Limb (tissue), 2 donors: ENCODE measurements at regions not wholly inside any gene's neighbourhood (a gene's known extent, or its start where the extent isn't known, plus 50 kb on each side); places are given as distances from the start of the nearest gene placed in this dataset.
"Not testable (repeated sequence)": the region's sequence is repeated elsewhere in the genome, so short reads cannot be mapped to it uniquely, and the experiment has no call there.

Source experiments
- DNase-seq, 2 donors: peaks; one replicate each; pipeline ENCODE4 v3.0.0-alpha.2; 2016; ENCODE audit errors: extremely low spot score in 2 of 2

DNA sequence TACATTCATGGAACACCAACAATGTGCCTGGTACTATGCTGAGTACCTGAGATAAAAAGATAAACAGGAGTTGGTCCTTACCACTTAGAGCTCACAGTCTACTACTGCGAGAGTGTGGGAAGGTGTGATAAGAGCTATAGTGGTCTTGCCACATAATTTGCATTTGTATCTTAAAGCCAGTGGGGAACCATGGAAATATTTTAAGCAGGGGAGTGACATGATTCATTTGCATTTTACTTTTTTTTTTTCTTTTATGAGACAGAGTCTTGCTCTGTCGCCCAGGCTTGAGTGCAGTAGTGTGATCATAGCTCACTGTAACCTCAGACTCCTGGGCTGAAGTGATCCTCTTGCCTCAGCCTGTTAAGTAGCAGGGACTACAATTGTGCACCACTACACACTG is 53.6 kb downstream of the SRGAP2 start:
- not testable (repeated sequence) for DNase-seq

DNA sequence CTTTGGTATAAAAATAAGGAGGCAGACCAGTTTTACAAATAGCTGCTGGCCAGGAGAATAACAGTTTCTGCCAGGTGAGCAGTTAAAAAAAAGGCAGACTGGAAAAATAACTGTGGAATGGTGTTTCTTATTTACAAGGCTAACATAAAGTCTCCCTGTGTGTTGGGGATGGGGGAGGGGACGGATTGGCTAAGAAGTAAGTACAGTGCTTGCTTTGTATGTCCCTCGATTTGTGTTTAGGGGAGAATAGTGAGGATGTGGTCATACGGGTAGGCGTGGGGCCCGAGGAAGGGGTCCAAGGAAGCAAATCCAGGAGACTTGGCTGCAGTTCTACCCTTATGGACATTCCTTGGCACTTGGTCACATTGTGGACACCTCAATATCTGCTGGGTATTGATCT is 58.1 kb downstream of the SRGAP2 start:
- not testable (repeated sequence) for DNase-seq

DNA sequence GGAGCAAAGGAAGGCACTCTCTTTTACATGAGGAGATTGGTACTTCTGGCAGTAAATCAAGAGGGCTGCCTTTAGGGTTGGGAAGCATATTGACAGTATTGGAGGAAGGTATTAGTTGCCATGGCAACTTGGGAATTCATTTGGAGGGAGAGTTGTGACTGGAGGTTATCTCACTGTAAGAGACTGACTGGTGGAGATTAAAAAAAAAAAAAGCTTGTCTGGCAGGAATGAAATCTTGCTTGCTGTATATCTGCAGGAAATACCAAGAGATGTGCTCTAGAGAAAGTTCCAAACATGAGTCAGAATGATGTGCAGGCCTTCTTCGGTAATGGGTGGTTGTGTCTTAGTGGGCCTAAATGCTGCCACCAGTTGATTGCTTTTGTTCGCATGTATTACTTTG is 59.1 kb downstream of the SRGAP2 start:
- DNase-seq: not testable (repeated sequence)

DNA sequence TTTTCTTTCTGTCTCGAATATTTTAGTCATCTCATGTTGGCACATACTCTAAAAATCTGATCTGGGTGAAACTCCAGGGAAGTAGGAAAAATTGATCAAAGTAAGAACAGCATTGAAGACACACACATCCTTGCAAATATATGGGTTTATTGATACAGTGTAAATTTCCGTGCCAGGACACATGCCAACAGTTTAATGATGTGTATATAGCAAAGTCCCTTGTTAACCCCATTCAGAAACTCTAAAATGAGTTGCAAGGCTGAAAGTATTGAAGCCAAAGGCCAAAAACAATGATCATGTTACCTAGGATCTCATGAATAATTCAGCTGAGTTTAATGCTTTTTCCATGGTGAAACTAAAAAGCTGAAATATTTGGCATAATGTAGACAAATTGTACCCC is 61.6 kb downstream of the SRGAP2 start:
- not testable (repeated sequence) for DNase-seq

DNA sequence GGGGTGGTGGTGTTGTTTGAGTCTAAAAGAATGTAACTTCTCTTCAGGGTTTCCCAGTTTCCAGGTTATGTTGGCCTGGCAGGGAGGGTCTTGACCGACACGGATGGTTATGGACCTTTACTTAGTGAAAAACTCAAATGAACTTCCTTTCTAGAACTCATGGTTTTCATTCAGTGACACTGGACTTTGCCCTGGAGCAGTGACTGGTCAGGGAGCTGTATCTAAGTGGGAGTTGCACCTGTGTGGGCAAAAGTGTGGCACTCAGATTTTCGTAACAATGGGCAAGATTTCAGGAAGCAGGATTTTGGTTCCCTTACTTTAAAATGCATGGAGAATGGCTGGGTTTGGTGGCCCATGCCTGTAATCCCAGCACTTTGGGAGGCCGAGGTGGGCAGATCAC is 67.8 kb downstream of the SRGAP2 start:
- DNase-seq: not testable (repeated sequence)

DNA sequence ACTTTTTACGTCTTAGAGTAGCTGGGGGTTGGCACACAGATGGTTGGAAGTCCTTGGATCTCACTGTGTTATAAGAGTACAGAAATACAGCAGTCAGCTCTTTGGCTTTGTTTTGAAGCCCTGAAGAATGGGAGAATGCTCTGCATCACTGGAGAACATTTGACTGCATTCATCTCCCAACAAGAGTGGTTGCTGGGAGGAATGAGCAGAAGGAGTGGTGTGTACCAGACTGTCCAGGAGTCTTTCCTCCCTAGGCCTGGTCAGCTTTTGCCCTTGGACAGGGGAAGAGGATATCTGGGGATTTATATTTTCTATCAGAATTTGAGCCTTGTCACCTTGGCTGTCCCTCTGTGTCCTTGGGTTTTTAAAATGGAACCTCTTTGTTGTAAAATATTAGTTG is 69.8 kb downstream of the SRGAP2 start:
- DNase-seq: not testable (repeated sequence)

DNA sequence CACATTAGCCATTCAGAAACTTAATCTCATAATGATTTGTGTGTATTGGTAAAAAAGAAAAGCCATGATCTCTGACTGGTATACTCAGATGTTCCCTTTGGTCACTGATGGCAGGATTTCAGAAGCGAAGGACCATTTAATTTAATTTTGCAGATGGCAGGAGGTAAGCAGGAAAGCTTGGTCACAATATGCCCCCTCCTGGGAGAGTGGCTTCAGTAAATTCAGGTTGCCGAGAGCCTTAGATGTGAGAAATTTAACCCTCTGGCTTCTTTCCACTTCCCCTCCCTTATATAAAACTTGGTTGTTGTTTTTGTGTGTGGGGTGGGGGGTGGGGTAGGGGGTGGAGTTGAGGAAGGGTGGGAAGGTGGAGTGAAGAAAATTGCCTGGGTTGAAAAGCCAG is 72.8 kb downstream of the SRGAP2 start:
- not testable (repeated sequence) for DNase-seq

DNA sequence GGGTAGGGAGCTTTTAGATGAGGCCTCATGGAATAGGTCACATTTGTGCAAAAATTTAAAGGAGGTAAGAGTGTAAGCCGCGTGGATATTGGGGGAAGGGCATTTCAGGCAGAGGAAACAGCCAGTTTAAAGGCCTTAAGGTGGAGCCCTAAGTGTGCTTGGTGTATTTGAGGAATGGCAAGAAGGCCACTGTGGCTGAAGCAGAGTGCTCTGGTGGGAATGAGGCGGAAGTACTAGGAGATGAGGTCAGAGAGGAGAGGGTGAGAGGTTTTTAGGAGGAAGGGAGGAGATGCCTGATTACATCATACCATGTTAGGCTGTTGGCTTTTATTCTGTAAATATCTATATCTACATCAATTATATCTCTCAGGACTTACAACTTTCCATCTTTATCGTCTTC is 75.3 kb downstream of the SRGAP2 start:
- DNase-seq: not testable (repeated sequence)

DNA sequence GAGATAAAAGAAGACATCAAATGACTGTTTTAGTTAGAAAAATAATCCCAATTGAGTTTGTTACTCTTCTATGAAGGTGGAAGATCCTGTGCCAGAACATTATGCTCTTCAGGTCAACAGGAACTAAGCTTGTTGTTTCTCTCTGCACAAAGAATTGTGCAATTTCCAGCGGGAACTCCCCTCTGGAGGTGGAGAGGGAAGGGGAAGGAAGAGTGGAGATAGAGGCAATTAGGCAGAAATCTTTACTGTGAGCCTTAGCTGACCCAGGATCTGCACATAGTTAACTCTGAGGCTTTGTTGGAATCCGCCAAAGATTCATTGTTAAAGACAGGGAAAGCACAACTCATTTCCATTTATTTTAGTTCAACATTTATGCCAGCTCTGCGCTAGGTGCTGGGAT is 77.3 kb downstream of the SRGAP2 start:
- not testable (repeated sequence) for DNase-seq

DNA sequence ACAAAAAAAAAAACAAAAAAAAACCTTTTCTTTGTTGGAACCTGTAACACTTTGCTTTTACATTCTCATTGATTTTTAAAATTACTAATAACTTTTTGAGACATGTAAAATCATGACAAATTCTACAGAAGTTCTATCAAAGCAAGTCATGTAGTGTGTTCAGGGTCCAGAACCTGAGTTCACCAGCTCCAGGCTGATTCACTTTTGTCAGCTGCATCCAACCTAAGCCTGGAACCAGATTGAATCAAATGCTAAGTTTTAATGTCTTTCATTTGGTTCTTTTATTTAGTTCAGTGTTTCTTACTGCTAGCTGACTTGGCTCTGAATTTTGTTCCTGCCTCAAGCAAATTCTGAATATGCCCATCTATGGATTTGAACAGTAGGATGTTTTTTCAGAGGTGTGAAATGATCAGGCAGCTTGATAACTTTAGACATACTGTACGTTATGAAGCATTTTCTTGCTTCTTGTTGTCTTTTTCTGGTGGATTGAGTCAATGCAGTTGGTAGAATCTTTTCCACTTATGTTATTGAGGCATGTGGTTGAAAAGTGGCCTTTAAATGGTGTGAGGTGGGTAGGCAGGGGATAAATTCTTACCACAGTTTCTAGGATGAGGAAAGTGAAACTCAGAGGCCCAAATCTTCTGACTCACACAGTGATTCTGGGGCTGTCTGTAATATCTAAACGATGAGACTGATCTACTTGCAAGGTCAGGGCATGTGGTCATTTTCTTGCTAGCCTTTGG is 78.7 kb downstream of the SRGAP2 start:
- DNase-seq: not testable (repeated sequence)

DNA sequence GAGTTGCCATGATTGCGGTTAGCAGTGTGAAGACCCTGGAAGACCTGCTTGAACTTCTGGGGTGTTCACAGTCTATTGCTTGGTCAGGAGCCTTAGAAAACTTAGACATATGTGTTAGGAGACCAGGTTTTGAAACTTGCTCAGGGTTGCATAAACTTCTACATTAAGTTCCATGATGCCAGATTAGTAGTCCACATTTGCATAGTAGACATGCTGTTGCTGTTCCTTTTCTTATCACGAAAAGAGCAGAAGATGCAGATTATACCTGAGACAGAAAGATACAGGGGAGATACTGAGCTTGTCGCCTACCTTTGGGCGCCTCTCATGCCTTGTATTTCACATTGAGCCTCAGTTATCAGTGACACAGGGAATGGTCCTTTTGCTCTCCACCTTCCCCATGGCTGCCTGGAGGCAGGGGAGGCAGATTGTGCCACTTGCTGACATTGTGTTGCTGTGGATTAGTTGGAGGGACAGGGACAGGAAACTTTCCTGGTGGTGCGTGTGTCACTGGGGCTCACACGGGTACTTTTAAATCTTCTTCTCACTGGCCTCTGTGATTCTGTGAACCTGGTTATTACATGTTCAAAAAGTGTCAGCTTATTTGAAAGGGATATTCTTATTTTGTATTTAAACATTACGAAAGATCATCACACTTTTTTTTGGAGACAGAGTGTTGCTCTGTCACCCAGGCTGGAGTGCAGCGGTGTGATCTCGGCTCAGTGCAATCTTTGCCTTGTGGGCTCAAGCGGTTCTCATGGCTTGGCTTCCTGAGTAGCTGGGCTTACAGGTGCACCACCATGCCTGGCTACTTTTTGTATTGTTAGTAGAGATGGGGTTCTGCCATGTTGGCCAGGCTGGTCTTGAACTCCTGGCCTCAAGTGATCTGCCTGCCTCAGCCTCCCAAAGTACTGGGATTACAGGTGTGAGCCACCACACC is 82.0 kb downstream of the SRGAP2 start:
- DNase-seq: not testable (repeated sequence)

DNA sequence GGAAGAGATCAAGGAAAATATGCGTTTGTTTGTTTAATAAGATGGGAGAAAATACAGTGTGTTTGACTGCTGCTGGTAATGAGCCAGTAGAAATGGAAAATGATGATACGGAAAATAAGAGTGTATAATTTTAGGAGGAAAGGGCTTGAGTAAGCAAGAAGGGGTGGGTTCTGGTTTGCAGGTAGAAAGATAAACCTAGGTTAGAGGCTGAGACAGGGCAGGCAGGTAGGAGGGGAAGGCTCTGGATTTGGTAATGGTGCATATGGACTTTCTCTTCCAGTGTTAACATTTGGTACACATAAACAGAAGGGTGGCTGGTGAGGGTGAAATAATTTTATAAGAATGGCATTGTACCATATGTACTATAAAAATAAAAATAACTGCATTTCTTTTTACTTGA is 84.4 kb downstream of the SRGAP2 start:
- not testable (repeated sequence) for DNase-seq

DNA sequence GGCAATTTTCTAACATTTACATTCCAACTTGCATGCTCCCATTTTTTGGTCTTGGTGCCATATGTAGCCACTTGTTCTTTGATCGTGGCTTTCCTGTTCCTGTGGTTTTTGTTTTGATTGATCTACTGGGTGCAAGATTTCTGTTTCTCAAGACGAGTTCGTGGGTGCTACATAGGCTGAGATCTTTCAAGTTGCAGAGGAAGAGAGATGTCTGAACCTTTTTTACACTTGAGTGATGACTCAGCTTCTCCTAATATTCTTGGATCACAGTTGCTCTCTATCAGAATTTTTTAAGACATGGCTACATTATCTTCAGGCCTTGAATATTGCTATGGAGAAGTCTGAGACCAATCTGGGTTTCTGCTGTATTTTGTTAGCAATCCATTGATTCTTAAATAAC is 85.1 kb downstream of the SRGAP2 start:
- DNase-seq: not testable (repeated sequence)

DNA sequence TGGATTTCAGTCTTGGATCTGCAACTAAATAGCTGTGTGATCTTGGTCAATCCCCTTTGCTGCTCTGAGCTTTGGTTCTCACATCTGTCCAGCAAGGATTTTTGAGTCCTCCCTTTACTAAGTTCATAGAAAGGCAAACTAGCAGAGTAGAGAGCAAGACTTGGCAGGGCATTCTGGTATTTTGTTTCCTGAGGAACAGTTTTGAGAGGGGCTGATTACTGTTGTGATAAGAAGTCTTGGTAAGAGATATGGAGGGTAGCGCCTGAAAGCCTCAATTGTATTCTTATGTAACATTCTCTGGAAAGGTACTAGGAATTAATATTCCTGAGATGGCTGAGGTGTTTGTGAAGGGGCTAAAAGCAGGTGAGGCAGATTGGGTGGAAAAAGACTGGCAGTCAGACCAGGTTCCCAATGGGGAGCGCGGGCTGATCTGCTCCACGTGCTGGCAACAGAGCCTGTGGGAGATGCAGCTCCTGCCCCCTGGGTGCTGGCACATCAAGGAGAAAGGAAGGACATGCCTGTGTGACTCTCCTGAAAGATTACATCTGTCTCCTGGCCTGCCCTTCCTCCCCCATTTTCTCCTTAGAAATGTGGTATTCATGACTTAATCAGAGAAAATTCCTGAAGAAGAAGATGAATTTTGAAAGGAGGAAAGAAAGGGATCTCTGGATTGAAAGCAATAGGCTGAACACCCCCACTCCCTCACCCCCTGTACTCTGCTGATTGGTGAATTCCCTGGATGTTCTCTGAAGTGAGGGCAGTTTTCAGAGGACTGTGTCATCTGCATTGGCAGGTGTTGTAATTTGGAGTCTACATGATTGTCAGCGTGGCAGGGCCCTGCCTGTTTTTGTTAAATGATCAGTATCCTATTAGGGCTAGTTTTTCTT is 94.0 kb downstream of the SRGAP2 start:
- not testable (repeated sequence) for DNase-seq

DNA sequence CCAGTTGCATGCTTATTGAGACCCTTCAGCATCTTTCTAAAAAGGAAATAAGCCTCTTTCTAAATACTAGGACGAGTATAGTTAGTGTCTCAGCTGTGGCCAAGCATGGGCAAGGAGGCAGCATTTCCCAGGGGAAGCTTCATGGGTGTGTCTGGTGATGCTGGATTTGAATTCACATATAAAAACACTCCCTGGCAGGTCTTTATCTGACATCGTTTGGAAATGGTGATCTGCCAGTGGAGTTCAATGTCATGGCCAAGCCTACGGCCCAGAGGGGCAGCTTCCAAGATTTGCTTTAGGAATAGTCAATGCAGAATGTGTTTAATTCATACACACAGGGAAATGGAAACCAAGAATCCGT is 94.7 kb downstream of the SRGAP2 start:
- not testable (repeated sequence) for DNase-seq

DNA sequence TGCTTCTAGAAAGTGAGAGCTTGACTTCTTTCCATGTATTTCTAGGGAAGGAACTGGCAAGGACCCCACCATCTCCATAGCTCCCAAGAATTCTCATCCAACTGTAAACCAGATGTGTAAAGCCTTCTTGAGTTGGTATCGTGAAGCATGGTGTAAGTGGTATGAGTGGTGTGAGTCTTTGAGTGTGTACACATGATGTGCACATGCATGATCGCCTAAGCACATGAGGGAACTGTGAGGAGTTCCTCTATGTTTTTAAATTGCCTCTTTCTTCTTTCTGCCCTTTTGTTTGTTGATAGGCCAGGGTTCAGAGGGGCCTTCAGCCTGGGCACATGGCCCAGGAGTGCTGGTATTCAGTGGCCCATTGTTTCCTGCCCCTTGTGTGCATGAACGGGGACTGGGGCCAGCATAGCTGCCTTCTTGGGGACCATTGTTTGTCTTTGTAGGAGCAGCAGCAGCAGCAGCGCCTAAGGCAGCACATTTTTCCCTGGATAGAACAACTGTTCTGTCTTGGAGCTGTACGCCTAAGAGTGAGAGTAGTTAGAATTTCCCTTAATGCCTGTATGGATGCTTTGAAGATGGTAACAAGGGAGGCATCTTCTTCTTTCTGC is 95.9 kb downstream of the SRGAP2 start:
- DNase-seq: not testable (repeated sequence)

DNA sequence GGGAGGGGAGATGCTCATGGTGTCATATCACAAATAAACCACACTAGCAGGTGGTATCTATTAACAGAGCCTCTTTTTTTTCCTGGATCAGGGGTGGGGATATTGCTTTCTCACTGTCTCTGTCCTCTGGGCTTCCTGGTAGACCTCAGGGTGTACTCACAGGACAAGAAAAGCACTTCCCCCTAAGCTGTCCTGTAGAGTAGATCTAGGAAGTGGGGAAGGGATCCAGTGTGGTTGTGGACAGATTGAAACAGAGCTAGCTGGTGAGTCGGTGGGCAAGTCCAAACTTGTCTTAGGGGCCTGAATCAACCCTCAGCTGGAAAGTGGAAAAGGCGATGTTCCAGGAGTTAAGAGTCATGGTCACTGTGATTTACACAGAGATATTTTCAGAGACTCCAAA is 96.6 kb downstream of the SRGAP2 start:
- DNase-seq: not testable (repeated sequence)

DNA sequence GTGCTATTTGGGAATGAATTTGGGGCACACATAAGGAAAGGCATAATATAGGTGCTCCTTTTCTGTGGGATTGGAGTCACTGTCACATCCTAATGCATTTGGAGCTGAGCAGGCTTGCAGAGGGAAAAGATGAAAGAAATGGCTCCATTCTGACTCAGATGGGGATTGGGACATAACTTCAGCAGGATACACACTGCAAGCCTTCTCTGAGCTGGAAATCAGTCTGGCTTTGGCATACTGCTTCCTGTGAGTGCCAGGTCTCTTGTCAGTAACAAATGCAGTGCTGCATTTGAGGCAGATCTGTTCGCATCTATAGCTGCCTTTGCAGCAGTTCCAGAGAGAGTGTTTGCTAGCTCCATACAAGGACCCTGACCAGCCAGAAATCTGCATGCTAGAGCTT is 98.7 kb downstream of the SRGAP2 start:
- not testable (repeated sequence) for DNase-seq

DNA sequence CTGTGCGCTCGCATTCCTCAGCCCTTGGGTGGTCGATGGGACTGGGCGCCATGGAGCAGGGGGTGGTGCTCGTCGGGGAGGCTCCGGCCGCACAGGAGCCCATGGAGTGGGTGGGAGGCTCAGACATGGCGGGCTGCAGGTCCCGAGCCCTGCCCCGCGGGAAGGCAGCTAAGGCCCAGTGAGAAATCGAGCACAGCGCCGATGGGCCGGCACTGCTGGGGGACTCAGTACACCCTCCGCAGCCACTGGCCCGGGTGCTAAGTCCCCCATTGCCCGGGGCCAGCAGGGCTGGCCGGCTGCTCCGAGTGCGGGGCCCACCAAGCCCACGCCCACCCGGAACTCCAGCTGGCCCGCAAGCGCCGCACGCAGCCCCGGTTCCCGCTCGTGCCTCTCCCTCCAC is 104.1 kb downstream of the SRGAP2 start:
- not testable (repeated sequence) for DNase-seq

DNA sequence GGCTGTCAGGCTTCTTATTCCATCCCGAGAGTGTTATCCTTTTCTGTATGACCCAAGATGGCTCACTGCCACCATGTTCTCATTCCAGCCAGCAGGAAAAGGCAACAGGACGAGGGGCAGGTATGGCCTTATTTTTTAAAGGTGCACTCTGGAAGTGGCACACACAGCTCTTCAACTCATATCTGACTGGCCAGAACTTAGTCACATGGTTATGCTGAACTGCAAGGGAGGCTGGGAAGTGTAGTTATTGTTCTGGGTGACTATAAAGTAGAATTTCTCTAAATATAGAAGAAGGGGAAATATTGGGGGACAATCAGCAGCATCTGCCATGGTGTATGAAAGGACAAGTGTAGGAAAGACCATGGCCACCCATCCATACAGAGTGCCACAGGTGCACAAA is 107.6 kb downstream of the SRGAP2 start:
- not testable (repeated sequence) for DNase-seq
